Activated T-cell treated with anti-CD3 and anti-CD28 coated beads, Interleukin-2, amount 50 U/mL, for 72 hours (primary cell): ENCODE measurements at regions not wholly inside any gene's neighbourhood (a gene's known extent, or its start where the extent isn't known, plus 50 kb on each side); places are given as distances from the start of the nearest gene placed in this dataset.

Source experiments
- ATAC-seq, 2 donors: fragments of 150-1000 bp; cut with Tn5 transposase; replicated peaks in 1 of 2; 2 replicates each; pipeline ENCODE4 v1.10.0; 2021; ENCODE audit warnings: moderate library complexity in 2 of 2, mild to moderate bottlenecking in 1 of 2
- DNase-seq, 2 donors: peaks; one replicate each; pipeline ENCODE4 v3.0.0; 2021 to 2022; ENCODE audit warnings: mixed read lengths in 1 of 2
- H3K27ac Mint-ChIP-seq: one replicate; pipeline ENCODE4 v1.8.0; 2022; ENCODE audit warnings: mild to moderate bottlenecking, moderate library complexity, mixed read lengths
- H3K27me3 Mint-ChIP-seq: one replicate; pipeline ENCODE4 v1.8.0; 2022; ENCODE audit warnings: low read depth, mixed read lengths
- H3K36me3 Mint-ChIP-seq, 2 donors: one replicate each; pipeline ENCODE4 v1.8.0; 2022; ENCODE audit warnings: mixed read lengths in 2 of 2, mild to moderate bottlenecking in 1 of 2; ENCODE audit not compliant: insufficient read depth in 2 of 2
- H3K4me1 Mint-ChIP-seq: one replicate; pipeline ENCODE4 v1.8.0; 2022; ENCODE audit warnings: low read depth, mixed read lengths
- H3K4me3 Mint-ChIP-seq, 2 donors: one replicate each; pipeline ENCODE4 v1.8.0; 2022; ENCODE audit warnings: mild to moderate bottlenecking in 2 of 2, mixed read lengths in 2 of 2, moderate library complexity in 2 of 2
- H3K9me3 Mint-ChIP-seq, 2 donors: one replicate each; pipeline ENCODE4 v1.8.0; 2022; ENCODE audit warnings: mixed read lengths in 2 of 2

DNA sequence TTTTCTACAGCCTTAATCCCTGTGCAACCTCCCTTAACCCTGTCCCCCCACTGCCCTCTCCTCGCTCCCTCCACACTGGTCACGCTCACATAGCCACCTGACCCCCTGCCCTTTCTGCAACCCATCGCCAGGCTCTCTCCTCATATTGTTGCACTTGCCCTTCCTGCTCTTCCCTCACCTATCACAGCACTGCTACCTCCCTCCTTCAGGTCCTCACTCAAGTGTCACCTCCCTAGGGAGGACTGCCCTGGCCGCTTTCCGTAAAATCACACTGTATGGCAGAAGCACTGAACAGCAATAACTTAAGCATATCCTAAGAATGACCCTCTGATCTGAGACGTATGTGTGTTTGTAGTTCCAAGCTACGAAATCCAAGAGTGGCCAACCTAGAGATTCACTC lies 406.0 kb downstream of the SIPA1L2 start:
- peaks cover 7% of the 10 kb centered on the region for H3K27me3 Mint-ChIP-seq
- no peak overlapping the region for H3K27ac Mint-ChIP-seq
- no peak overlapping the region for H3K4me3 Mint-ChIP-seq
- DNase-seq (no peak), ATAC-seq (no peak)
- no peaks in the 10 kb centered on the region for H3K36me3 Mint-ChIP-seq
- H3K4me1 Mint-ChIP-seq: peaks cover 7% of the 10 kb centered on the region
- H3K9me3 Mint-ChIP-seq: no peaks in the 10 kb centered on the region

DNA sequence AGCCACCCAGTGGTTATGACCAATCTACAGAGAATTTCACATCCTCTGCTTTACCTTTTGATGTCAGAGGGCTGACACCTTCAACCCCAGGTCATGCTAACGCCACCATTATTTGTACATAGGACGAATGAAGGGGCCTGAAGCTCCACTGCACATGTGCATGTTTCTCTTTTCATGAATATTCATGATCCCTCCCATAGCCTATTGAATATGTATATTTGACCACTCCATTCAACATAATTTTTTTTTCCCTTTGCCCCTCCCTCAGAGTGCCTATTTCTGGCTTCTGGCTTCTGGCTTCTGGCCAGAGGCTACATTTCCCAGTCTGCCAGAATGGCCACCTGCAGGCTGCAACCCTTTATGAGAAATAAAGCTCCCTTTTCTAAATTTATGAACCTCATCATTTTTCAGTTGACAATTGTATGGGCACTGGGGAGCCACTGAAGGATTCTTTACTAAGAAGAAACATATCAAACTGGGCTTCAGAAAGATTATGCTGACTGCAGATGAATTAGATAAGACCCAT lies 406.7 kb downstream of the SIPA1L2 start:
- no peak overlapping the region for H3K4me3 Mint-ChIP-seq
- peaks cover 7% of the 10 kb centered on the region for H3K4me1 Mint-ChIP-seq
- DNase-seq (no peak), ATAC-seq (no peak)
- no peak overlapping the region for H3K27ac Mint-ChIP-seq
- no peaks in the 10 kb centered on the region for H3K9me3 Mint-ChIP-seq
- no peaks in the 10 kb centered on the region for H3K36me3 Mint-ChIP-seq
- H3K27me3 Mint-ChIP-seq: peaks cover 7% of the 10 kb centered on the region

DNA sequence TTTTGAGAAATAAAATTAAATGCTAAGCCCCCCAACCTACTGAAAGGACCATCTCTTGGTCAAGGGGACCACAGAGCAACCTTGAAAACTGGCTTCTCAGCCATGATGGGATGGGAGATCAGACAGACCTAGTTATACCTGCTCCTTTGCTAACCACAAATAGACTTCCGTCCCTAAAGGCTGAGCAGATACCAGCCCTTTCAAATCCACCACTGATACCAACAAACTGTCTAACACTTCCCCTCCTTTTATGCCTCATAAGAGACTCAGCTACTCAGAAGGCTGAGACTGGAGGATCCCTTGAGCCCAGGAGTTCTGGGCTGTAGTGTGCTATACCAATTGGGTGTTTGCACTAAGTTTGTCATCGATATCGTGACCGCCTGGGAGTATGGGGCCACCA lies 407.3 kb downstream of the SIPA1L2 start:
- peaks cover 4% of the 10 kb centered on the region for H3K27me3 Mint-ChIP-seq
- no peaks in the 10 kb centered on the region for H3K9me3 Mint-ChIP-seq
- no peak overlapping the region for H3K27ac Mint-ChIP-seq
- peaks cover 7% of the 10 kb centered on the region for H3K4me1 Mint-ChIP-seq
- H3K36me3 Mint-ChIP-seq: no peaks in the 10 kb centered on the region
- no peak overlapping the region for H3K4me3 Mint-ChIP-seq
- peak in 1 of 2 donors; percentile 32 for ATAC-seq
- no peak for DNase-seq

DNA sequence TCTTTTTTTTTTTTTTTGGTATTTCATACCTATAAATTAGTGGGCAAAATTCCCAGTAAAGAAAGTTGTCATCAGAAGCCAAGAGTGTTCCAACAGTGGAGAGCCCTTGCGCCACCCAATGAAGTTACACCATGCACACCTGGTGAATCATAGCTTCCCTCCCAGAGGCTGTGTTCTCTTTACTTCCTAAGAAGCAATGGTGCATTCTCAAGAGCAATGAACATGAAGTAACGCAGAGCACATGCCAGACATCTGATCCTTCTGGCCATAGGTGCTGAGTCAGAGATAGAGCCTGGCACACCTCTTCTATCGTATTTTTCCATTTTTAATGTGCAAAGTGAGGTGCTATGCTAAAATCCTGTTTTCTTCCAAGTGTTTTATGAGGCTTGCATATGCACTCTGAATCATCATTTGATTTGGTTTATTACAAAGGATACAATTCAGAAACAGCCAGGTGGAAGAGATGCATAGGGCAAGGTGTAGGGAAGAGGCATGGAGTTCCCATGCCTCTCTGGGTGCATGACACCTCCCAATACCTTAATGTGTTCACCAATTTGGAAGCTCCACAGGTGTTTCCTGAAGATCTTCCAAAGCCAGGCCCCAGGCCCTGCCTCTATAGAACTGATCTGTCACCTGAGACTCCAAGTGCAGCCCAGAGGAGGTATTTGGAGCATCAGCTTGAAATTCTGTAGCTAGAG lies 408.0 kb downstream of the SIPA1L2 start:
- peaks cover 7% of the 10 kb centered on the region for H3K4me1 Mint-ChIP-seq
- H3K27ac Mint-ChIP-seq: no peak overlapping the region
- H3K36me3 Mint-ChIP-seq: no peaks in the 10 kb centered on the region
- H3K27me3 Mint-ChIP-seq: no peaks in the 10 kb centered on the region
- H3K4me3 Mint-ChIP-seq: no peak overlapping the region
- H3K9me3 Mint-ChIP-seq: no peaks in the 10 kb centered on the region
- DNase-seq (no peak), ATAC-seq (no peak)

DNA sequence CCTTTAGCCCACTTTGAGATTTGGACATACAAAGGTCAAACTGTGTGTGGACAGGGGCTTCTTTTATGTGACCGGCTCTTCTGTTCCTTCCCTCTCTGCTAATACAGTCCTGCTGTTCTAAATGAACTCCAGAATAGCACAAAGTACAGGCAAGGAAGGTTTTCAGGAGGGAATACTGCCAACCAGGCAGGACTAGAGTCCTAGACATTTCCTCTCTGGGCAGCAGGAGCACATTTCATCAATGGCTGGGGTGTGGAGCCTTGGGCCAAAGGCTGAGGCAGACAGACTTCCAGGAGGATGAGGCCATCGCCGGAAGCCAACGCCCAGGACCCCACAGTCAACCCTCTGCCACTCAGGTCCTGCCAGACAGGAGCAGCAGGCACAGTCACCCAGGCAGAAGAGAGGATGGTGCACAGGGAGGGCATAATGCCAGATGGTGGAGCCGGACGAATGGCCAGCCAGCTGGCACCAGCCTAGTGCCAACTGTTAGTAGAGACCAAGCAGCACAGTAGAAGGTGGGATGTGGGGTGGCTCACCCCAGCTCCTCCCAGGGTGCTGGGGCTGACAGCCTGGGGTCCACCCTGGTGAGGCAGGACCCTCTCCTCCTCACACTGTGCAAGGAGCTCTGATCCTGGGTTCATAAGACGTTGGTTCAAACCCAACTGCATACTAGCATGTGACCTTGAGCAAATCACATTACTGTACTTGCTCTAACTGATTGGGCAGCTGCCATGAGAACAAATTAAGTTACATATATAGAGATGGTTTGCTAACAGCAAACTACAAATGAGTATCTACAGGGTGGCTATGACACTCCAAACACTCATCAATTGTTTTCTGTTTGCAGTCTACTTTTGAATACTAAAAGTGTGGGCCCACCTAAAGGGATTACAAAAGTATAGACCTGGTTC lies 410.7 kb downstream of the SIPA1L2 start:
- H3K36me3 Mint-ChIP-seq: no peaks in the 10 kb centered on the region
- H3K27me3 Mint-ChIP-seq: no peaks in the 10 kb centered on the region
- no peak overlapping the region for H3K4me3 Mint-ChIP-seq
- no peak for DNase-seq
- no peak for ATAC-seq
- H3K4me1 Mint-ChIP-seq: no peaks in the 10 kb centered on the region
- no peaks in the 10 kb centered on the region for H3K9me3 Mint-ChIP-seq
- H3K27ac Mint-ChIP-seq: no peak overlapping the region

DNA sequence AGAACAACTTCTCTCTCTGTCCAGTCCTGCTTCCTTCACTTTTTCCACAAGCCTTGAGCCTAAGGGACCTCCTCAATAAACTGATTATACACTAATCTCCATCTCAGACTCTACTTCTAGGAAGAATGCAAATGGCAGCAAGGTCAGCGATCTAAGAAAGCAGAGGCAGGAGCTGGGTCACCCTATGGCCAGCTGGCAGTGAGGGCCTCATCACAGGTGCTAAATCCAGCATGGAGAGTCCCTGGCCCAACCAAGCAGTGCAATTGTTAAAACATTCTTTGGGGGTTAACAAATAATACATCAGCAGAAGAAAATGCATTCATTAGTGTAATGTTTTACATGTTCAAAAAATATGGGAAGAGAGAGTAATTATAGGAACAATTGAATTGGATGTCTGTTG lies 416.0 kb downstream of the SIPA1L2 start:
- H3K27ac Mint-ChIP-seq: no peak overlapping the region
- no peak overlapping the region for H3K4me3 Mint-ChIP-seq
- no peaks in the 10 kb centered on the region for H3K27me3 Mint-ChIP-seq
- ATAC-seq (no peak), DNase-seq (no peak)
- no peaks in the 10 kb centered on the region for H3K9me3 Mint-ChIP-seq
- H3K36me3 Mint-ChIP-seq: no peaks in the 10 kb centered on the region
- H3K4me1 Mint-ChIP-seq: no peaks in the 10 kb centered on the region

DNA sequence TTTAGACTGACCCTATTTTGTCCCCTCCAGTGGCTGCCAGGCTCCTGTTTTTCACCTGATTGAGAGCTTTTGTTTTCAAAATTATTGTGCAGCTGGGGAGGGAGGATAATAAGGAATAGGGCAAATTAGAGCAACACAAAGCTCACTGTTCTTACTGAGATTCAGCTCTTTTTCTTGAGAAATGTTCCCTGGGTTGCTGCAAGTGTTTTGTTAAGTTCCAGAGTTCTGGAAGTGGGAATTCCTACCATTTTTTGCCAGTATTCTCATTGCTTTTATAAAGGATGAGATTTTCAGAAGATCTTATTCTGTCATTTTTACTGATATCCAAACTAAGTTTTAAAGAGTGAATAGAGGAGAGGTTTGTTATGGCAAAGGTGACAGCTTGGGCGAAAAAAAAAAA lies 417.7 kb downstream of the SIPA1L2 start:
- Mint-ChIP-seq H3K9me3 (no peaks in the 10 kb centered on the region), H3K36me3 (no peaks in the 10 kb centered on the region), H3K27me3 (no peaks in the 10 kb centered on the region), H3K4me1 (no peaks in the 10 kb centered on the region), H3K4me3 (no peak overlapping the region), H3K27ac (no peak overlapping the region)
- ATAC-seq (no peak), DNase-seq (no peak)

DNA sequence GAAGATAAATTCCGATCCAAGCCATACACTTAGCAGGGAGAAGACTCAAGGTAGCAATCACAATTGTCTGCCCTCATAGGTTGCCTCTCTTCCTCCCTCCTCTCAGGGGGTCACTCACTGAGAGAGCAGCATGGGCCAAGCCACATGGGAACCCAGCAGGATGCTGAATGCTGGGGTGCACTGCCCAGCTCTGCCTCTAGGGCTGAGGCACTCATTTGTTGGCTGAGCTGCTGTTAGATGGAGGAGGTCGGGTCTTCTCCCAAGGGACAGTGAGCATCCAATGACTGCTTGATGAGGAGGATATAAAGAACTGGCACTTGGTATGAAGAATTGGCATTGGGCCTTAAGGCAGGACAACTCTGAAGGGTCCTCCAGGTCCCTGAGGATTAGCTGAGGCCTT lies 418.8 kb downstream of the SIPA1L2 start:
- Mint-ChIP-seq H3K36me3 (no peaks in the 10 kb centered on the region), H3K27ac (no peak overlapping the region), H3K4me1 (no peaks in the 10 kb centered on the region), H3K4me3 (no peak overlapping the region), H3K9me3 (no peaks in the 10 kb centered on the region), H3K27me3 (no peaks in the 10 kb centered on the region)
- no peak for ATAC-seq
- DNase-seq: no peak

DNA sequence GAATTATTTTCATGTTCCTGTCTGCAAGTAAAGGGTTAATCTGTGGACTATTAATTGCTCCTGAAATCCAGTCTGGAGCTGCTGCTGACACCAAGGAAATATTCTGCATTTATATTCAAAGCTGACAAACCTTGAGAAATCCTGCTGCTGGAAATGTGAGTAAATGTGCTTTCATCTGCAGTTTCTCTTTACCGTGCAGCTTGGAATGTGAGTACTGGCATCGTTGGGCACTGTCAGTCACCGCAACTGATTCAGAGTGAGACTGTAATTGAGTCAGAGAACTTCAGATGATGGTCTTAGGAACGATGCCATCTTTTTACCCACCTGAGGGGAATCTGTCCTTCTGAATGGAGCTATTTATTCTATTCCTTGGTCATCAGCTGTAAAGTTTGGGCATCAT lies 420.6 kb downstream of the SIPA1L2 start:
- Mint-ChIP-seq H3K27me3 (no peaks in the 10 kb centered on the region), H3K27ac (no peak overlapping the region), H3K4me1 (no peaks in the 10 kb centered on the region), H3K36me3 (no peaks in the 10 kb centered on the region), H3K9me3 (no peaks in the 10 kb centered on the region), H3K4me3 (no peak overlapping the region)
- no peak for ATAC-seq
- DNase-seq: no peak

DNA sequence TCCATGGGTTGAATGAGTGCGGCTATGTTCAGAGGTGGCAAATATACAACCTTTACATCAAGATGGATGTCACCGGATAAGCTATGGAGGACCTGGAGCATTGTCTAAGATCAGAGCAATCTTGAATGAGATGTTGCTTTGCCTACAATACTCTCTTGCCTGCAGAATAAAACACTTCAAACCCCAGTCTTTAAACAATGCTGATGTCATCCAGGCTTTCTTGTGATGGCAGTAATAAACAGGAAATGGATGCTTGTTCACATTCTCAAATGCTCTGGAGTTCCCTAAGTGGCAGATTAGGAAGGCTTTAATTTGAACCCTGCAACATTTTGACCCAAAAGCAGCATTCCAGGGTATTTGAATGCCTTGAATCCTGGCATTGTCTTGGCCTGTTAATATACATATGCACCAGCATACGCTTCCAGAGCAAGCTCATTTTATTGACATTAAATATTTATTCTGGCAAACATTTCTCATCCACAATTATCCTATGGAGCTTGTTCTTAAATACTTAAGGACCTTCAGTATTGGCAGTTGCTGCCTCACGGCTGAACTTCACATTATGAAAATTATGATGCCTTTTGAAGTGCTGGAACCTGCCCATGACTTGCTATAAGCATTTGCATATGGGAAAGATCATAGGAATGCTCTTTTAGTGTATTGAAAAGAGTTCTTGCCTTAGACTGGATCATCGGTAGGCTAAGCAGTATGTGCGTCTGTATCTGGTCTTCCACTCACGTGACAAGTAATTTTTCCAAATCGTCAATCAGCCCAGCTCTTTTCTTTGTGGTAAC lies 422.7 kb downstream of the SIPA1L2 start:
- H3K27ac Mint-ChIP-seq: no peak overlapping the region
- DNase-seq (no peak), ATAC-seq (no peak)
- no peaks in the 10 kb centered on the region for H3K27me3 Mint-ChIP-seq
- no peak overlapping the region for H3K4me3 Mint-ChIP-seq
- no peaks in the 10 kb centered on the region for H3K4me1 Mint-ChIP-seq
- H3K36me3 Mint-ChIP-seq: no peaks in the 10 kb centered on the region
- H3K9me3 Mint-ChIP-seq: no peaks in the 10 kb centered on the region

DNA sequence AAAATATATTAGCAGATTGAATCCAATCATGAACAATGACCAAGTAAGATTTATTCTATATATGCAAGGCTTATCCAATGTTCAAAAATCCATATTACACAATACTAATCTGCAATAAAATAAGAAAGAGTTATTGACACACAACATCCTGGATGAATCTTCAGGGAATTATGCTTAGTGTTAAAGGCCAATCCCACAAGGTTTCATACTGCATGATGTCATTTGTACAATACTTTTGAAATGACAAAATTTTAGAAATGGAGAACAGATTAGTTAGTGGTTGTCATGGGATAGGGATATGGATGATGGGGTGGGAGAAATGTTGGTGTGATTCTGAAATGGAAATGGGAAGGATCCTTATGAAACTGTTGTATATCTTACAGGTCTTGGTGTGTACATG lies 425.7 kb downstream of the SIPA1L2 start:
- Mint-ChIP-seq H3K9me3 (peaks cover 0 to 1% of the 10 kb centered on the region in 2 donors), H3K4me1 (no peaks in the 10 kb centered on the region), H3K27ac (no peak overlapping the region), H3K4me3 (no peak overlapping the region), H3K36me3 (no peaks in the 10 kb centered on the region), H3K27me3 (no peaks in the 10 kb centered on the region)
- ATAC-seq (no peak), DNase-seq (no peak)

DNA sequence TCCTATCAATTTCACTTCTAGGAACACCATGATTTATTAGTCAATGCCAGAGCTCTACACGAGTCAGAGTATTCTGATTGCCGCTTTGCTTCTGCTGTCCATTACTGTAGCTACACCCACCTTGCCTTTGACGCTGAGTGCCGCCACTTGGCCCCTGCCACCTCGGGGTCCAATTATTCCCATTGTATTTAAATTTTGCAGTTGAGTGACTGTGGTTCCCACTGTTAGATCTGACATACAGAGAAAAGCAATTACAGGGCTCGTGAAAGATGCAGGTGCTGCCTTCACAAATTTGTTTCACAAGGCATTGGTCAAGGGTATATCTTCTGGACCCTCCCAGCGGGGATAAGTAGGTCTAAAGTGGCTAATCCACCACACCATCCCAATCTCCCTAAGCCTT lies 428.9 kb downstream of the SIPA1L2 start:
- H3K4me3 Mint-ChIP-seq: no peak overlapping the region
- ATAC-seq (no peak), DNase-seq (no peak)
- peaks cover 7% of the 10 kb centered on the region for H3K27me3 Mint-ChIP-seq
- H3K36me3 Mint-ChIP-seq: peaks cover 0 to 2% of the 10 kb centered on the region in 2 donors
- no peak overlapping the region for H3K27ac Mint-ChIP-seq
- H3K4me1 Mint-ChIP-seq: no peaks in the 10 kb centered on the region
- peaks cover 0 to 4% of the 10 kb centered on the region in 2 donors for H3K9me3 Mint-ChIP-seq

DNA sequence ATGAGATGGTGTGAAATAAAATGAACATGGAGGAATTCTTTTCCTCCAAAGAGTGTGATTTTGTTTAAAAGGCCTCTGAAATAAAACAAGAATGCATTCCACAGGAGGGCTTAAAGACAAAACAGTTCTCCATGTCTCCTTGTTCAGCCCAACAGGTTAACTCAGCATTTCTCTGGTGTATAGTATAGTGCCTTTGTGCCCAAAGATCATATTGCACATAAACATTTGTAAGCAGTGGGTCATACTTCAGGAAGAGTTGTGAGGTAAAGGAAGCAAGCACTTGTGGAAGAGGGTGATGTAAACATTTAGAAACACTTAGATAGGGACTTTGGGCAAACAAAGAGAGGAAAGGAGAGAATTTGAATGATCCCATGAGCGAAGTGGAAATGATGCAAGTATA lies 433.9 kb downstream of the SIPA1L2 start:
- no peak for DNase-seq
- peaks cover 0 to 4% of the 10 kb centered on the region in 2 donors for H3K9me3 Mint-ChIP-seq
- no peak for ATAC-seq
- H3K4me3 Mint-ChIP-seq: no peak overlapping the region
- H3K4me1 Mint-ChIP-seq: no peaks in the 10 kb centered on the region
- H3K27me3 Mint-ChIP-seq: peaks cover 7% of the 10 kb centered on the region
- H3K36me3 Mint-ChIP-seq: peaks cover 0 to 2% of the 10 kb centered on the region in 2 donors
- H3K27ac Mint-ChIP-seq: no peak overlapping the region
